GM12891 (cell line): ENCODE measurements at regions not wholly inside any gene's neighbourhood (a gene's known extent, or its start where the extent isn't known, plus 50 kb on each side); places are given as distances from the start of the nearest gene placed in this dataset.
"Not testable (repeated sequence)": the region's sequence is repeated elsewhere in the genome, so short reads cannot be mapped to it uniquely, and the experiment has no call there.

Experiments used
- PAX5 ChIP-seq: IDR thresholded peaks from 2 replicates; pipeline ENCODE4 v1.6.1; 2011; ENCODE audit warnings: low read length, moderate library complexity, mild to moderate bottlenecking; ENCODE audit not compliant: insufficient read depth, severe bottlenecking
- POLR2A ChIP-seq: IDR thresholded peaks from 2 replicates; pipeline ENCODE4 v1.6.1; 2011; ENCODE audit warnings: low read depth, low read length, control low read depth
- POLR2AphosphoS5 ChIP-seq: IDR thresholded peaks from 2 replicates; pipeline ENCODE4 v1.6.1; 2011; ENCODE audit warnings: low read depth, low read length, control low read depth
- POU2F2 ChIP-seq: IDR thresholded peaks from 2 replicates; pipeline ENCODE4 v1.6.1; 2011; ENCODE audit warnings: low read depth, mild to moderate bottlenecking, control low read depth, low read length, moderate library complexity
- SPI1 ChIP-seq: IDR thresholded peaks from 2 replicates; pipeline ENCODE4 v1.6.1; 2011; ENCODE audit warnings: low read depth, low read length, control low read depth
- TAF1 ChIP-seq: IDR thresholded peaks from 2 replicates; pipeline ENCODE4 v1.6.1; 2011; ENCODE audit warnings: low read depth, low read length, control low read depth

GRCh38 chr2:204412782-204413181 lies 132.5 kb upstream of the PARD3B start:
- TF ChIP-seq TAF1, POLR2A, POLR2AphosphoS5, SPI1, POU2F2, PAX5: not testable (repeated sequence)
